PC-9 (cell line): ENCODE measurements at regions not wholly inside any gene's neighbourhood (a gene's known extent, or its start where the extent isn't known, plus 50 kb on each side); places are given as distances from the start of the nearest gene placed in this dataset.
"Not testable (repeated sequence)": the region's sequence is repeated elsewhere in the genome, so short reads cannot be mapped to it uniquely, and the experiment has no call there.

Source experiments
- BruUV-seq: library from RNA; stranded (reverse); fragments of 400-500 nt; replicated peaks from 2 replicates; lab custom pipeline; 2021; lab: Mats Ljungman, UMichigan
- CTCF ChIA-PET: fragments of 300-600 bp; sonication (Branson Sonifier 250); formaldehyde crosslinking; loops from one replicate; lab custom pipeline; 2022; ENCODE audit warnings: antibody characterized with exemption; lab: Charles Lee
- POLR2A ChIA-PET: fragments of 300-600 bp; sonication (Branson Sonifier 250); formaldehyde crosslinking; loops from one replicate; lab custom pipeline; 2022; ENCODE audit warnings: antibody characterized with exemption; ENCODE audit not compliant: unreplicated experiment; lab: Charles Lee
- DNase-seq, 2 experiments: peaks; one replicate each; pipeline versions ENCODE4 v3.0.0 to v3.0.0-alpha.2; 2015 to 2022; ENCODE audit warnings: mixed read lengths in 1 of 2
- H2AFZ ChIP-seq: fragments of 200-600 bp; sonication (generic); 2 replicates; pipeline ENCODE4 v1.8.1; 2017; ENCODE audit warnings: antibody characterized with exemption
- H3F3A ChIP-seq: fragments of 200-600 bp; sonication (generic); 2 replicates; pipeline ENCODE4 v1.8.1; 2017; ENCODE audit warnings: antibody characterized with exemption, mild to moderate bottlenecking, low read depth; ENCODE audit not compliant: insufficient read depth
- H3K27ac ChIP-seq: fragments of 200-600 bp; sonication (generic); 2 replicates; pipeline ENCODE4 v1.6.1; 2016; ENCODE audit warnings: mixed run types
- H3K27me3 ChIP-seq: fragments of 200-600 bp; sonication (generic); 2 replicates; pipeline ENCODE4 v1.6.1; 2016; ENCODE audit warnings: low read depth, mixed run types; ENCODE audit not compliant: insufficient read depth
- H3K36me3 ChIP-seq: fragments of 200-600 bp; sonication (generic); 2 replicates; pipeline ENCODE4 v1.6.1; 2016; ENCODE audit warnings: low read depth, mixed run types
- H3K4me1 ChIP-seq: fragments of 200-600 bp; sonication (generic); replicated peaks from 2 replicates; pipeline ENCODE4 v1.6.1; 2016; ENCODE audit warnings: mixed run types; ENCODE audit not compliant: insufficient read depth
- H3K4me2 ChIP-seq: fragments of 200-600 bp; sonication (generic); 2 replicates; pipeline ENCODE4 v1.6.1; 2017; ENCODE audit warnings: mixed run types
- H3K4me3 ChIP-seq: fragments of 200-600 bp; sonication (generic); 2 replicates; pipeline ENCODE4 v1.6.1; 2016; ENCODE audit warnings: mixed run types
- H3K79me2 ChIP-seq: fragments of 200-600 bp; sonication (generic); 2 replicates; pipeline ENCODE4 v1.6.1; 2017; ENCODE audit warnings: low read depth, mixed run types
- H3K9me2 ChIP-seq: fragments of 200-600 bp; sonication (generic); 2 replicates; pipeline ENCODE4 v1.8.1; 2017; ENCODE audit warnings: mild to moderate bottlenecking; ENCODE audit not compliant: insufficient read depth
- H3K9me3 ChIP-seq: fragments of 200-600 bp; sonication (generic); 2 replicates; pipeline ENCODE4 v1.8.1; 2016; ENCODE audit warnings: low read depth; ENCODE audit not compliant: insufficient read depth
- H4K20me1 ChIP-seq: fragments of 200-600 bp; sonication (generic); 2 replicates; pipeline ENCODE4 v1.8.1; 2017; ENCODE audit not compliant: insufficient read depth
- EZH2 ChIP-seq: fragments of 200-600 bp; sonication (generic); IDR thresholded peaks from 2 replicates; pipeline ENCODE4 v1.8.0; 2017; ENCODE audit warnings: antibody characterized with exemption, low read depth
- intact Hi-C: fragments of 100-400 bp; cut with micrococcal nuclease; formaldehyde crosslinking; loops from one replicate; pipeline ENCODE4 v1.10.0; 2022; ENCODE audit not compliant: unreplicated experiment
- TF ChIP-seq, protein P1 (sequence below): fragments of 200-600 bp; sonication (generic); conservative IDR thresholded peaks from 2 replicates; pipeline ENCODE4 v1.6.1; 2017; ENCODE audit warnings: mixed run types, antibody characterized with exemption, mild to moderate bottlenecking, moderate library complexity

DNA sequence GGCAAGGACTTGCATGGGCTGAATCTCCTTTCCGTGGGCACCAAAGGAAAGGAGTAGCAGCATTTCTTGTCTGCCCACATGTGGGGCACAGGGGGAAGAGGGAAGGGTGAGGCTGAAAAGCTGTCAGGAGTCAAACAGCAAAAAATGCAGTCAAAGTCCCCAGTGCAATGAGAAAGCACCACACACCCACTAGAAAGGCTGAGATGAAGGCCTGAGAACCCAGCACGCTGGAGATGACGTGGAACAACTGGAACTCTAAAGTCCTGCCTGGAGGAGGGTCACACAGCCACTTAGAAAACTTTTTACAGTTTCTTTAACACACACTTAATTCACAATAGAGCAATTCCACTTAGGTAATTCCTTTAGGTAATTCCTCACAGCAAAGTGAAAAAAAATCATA lies 94.6 kb upstream of the IGFBPL1 start:
- no peak for TF ChIP-seq EZH2
- TF ChIP-seq, protein P1, sequence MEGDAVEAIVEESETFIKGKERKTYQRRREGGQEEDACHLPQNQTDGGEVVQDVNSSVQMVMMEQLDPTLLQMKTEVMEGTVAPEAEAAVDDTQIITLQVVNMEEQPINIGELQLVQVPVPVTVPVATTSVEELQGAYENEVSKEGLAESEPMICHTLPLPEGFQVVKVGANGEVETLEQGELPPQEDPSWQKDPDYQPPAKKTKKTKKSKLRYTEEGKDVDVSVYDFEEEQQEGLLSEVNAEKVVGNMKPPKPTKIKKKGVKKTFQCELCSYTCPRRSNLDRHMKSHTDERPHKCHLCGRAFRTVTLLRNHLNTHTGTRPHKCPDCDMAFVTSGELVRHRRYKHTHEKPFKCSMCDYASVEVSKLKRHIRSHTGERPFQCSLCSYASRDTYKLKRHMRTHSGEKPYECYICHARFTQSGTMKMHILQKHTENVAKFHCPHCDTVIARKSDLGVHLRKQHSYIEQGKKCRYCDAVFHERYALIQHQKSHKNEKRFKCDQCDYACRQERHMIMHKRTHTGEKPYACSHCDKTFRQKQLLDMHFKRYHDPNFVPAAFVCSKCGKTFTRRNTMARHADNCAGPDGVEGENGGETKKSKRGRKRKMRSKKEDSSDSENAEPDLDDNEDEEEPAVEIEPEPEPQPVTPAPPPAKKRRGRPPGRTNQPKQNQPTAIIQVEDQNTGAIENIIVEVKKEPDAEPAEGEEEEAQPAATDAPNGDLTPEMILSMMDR, result no peak
- POLR2A ChIA-PET, result no interaction called here
- H3F3A ChIP-seq, result no peaks in the 10 kb centered on the region
- H3K4me3 ChIP-seq, result no peak overlapping the region
- no peaks in the 10 kb centered on the region for H3K36me3 ChIP-seq
- H3K9me3 ChIP-seq, result no peaks in the 10 kb centered on the region
- H3K27me3 ChIP-seq, result no peaks in the 10 kb centered on the region
- no peak overlapping the region for H3K27ac ChIP-seq
- no peaks in the 10 kb centered on the region for H4K20me1 ChIP-seq
- no peaks in the 10 kb centered on the region for H3K9me2 ChIP-seq
- H3K79me2 ChIP-seq, result no peaks in the 10 kb centered on the region
- DNase-seq, result no peak
- no peak overlapping the region for H3K4me2 ChIP-seq
- no TSS peak for BruUV-seq
- CTCF ChIA-PET, result no interaction called here
- intact Hi-C loops, result no loop called here
- H2AFZ ChIP-seq, result no peak overlapping the region
- H3K4me1 ChIP-seq, result peaks cover 8% of the 10 kb centered on the region; the same call in 1 of the 2 replicates

DNA sequence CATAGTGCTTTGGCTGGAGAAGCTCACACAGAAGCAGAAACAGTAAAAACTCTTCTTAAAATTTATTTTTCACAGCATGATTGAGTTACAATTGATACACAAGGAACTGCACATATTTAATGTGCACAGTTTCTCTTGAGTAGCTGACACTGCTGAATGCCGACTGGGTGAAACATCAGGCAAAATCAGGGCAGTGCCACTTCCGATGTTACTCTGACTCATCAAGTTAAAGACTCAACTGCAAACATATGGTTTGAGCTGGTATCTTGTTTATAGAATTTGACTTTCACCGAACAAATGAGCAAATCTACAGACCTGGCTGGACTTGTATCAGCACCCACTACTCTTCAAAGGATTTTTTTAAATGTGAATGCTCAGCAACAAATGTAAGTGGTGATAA lies 92.0 kb upstream of the IGFBPL1 start:
- H3K9me3 ChIP-seq, H3K27ac ChIP-seq, intact Hi-C loops, BruUV-seq, H3K4me3 ChIP-seq, H4K20me1 ChIP-seq, H3K4me1 ChIP-seq, CTCF ChIA-PET, H2AFZ ChIP-seq, H3F3A ChIP-seq, H3K79me2 ChIP-seq, H3K27me3 ChIP-seq, H3K9me2 ChIP-seq, H3K36me3 ChIP-seq: not testable (repeated sequence)
- peak overlapping the region; percentile 44; the same call in 1 of the 2 replicates for H3K4me2 ChIP-seq
- peak; percentile 14 to 60 for DNase-seq
- POLR2A ChIA-PET, result interaction anchor here (0.7 kb wide), 1 partner anchor 47 kb away, joined by 3 read pairs; no protein-coding TSS in a partner anchor

DNA sequence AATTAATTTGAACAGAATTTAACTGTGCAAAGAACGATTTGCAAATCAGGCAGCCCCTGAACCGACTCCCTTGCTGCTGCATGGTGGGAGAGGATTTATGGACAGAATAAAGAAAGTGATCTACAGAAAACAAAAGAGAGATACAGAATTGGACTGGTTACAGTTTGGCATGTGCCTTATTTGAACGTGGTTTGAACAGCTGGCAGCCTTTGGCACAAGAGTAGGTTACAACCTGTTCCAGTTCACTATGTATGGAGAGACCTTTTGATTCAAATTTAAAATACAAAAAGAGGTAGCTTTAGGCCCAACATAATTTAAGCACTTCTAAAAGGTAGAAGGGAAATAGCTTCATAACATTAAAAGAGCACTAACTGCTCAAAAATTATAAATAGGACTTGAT lies 90.8 kb upstream of the IGFBPL1 start:
- H4K20me1 ChIP-seq, DNase-seq, H2AFZ ChIP-seq, CTCF ChIA-PET, H3K79me2 ChIP-seq, H3K9me3 ChIP-seq, H3K9me2 ChIP-seq, H3K27me3 ChIP-seq, H3F3A ChIP-seq, H3K27ac ChIP-seq, POLR2A ChIA-PET, H3K36me3 ChIP-seq, BruUV-seq, intact Hi-C loops, H3K4me3 ChIP-seq, H3K4me2 ChIP-seq, H3K4me1 ChIP-seq: not testable (repeated sequence)

DNA sequence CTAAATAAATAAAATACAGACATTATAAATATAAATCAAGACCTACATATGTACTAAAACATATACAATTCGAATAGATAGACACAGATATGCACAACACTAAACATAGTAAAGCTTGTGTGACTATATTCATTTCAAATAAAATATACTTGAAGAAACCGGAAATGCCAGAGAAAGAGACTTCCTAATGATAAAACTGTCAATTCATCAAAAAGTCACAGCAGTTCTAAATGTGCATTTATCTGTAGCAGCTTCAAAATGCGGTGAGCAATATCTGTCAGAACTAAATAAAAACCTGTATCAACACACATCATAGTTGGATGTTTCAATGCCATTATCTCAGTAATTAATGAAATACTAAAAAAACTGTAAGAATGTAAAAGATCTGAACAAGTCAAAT lies 86.1 kb upstream of the IGFBPL1 start:
- H3K4me3 ChIP-seq, POLR2A ChIA-PET, H3K27me3 ChIP-seq, H3F3A ChIP-seq, H3K9me2 ChIP-seq, H3K9me3 ChIP-seq, H4K20me1 ChIP-seq, H3K27ac ChIP-seq, H3K79me2 ChIP-seq, DNase-seq, CTCF ChIA-PET, H2AFZ ChIP-seq, BruUV-seq, H3K4me1 ChIP-seq, H3K36me3 ChIP-seq, intact Hi-C loops, H3K4me2 ChIP-seq: not testable (repeated sequence)
